Epithelial cell of esophagus (primary cell): ENCODE measurements at regions not wholly inside any gene's neighbourhood (a gene's known extent, or its start where the extent isn't known, plus 50 kb on each side); places are given as distances from the start of the nearest gene placed in this dataset.
A peak's percentile ranks its signal among the peaks of the same experiment; 100 is the strongest.

Experiments used
- DNase-seq: peaks from one replicate; pipeline ENCODE4 v3.0.0; 2010; ENCODE audit warnings: low read depth
- H3K4me3 ChIP-seq: 2 replicates; pipeline ENCODE4 v1.5.1; 2011; ENCODE audit warnings: mild to moderate bottlenecking, low read length, control low read depth
- TF ChIP-seq, protein P1 (sequence below): IDR thresholded peaks from 2 replicates; pipeline ENCODE4 v1.5.1; 2011; ENCODE audit warnings: low read depth, mild to moderate bottlenecking, low read length, control low read depth, inconsistent platforms; ENCODE audit not compliant: insufficient read depth; ENCODE audit errors: missing control alignments

DNA sequence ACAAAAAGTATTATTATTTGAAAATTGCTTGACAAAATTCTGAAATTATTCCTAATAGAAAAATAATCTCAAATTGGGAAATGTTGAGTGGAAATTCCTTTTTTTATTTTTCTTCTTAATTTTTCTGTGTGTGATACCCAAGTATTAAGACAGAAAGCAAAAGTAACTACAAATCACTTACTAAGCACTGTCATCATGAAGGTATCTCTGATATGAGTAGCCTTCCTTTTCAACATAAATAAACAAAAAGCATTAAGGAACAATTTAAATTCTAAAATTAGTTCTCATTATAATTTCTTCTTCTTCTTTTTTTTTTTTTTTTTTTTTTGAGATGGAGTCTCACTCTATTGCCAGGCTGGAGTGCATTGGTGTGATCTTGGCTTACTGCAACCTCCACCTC, 174.2 kb upstream of the RBMS1 start:
- TF ChIP-seq, protein P1, sequence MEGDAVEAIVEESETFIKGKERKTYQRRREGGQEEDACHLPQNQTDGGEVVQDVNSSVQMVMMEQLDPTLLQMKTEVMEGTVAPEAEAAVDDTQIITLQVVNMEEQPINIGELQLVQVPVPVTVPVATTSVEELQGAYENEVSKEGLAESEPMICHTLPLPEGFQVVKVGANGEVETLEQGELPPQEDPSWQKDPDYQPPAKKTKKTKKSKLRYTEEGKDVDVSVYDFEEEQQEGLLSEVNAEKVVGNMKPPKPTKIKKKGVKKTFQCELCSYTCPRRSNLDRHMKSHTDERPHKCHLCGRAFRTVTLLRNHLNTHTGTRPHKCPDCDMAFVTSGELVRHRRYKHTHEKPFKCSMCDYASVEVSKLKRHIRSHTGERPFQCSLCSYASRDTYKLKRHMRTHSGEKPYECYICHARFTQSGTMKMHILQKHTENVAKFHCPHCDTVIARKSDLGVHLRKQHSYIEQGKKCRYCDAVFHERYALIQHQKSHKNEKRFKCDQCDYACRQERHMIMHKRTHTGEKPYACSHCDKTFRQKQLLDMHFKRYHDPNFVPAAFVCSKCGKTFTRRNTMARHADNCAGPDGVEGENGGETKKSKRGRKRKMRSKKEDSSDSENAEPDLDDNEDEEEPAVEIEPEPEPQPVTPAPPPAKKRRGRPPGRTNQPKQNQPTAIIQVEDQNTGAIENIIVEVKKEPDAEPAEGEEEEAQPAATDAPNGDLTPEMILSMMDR, result no peak
- no peak overlapping the region for H3K4me3 ChIP-seq
- DNase-seq, result no peak

DNA sequence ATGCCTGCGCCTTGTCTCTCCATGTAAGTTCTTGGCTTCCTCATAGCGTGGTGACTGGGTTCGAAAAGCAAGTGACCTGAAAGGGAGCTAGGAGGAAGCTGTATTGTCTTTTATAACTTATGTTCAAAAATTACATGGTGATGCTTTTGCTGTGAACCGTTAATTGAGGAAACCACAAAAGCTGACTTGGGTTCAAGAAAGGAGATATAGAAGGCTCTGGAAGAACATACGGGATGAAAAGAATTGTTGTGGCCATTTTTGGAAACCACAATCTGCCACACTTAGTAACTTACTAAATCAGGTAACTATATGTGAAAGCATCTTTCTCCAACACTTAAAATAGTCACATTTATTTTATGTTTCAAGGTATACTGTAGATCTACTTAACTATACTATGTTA, 177.0 kb upstream of the RBMS1 start:
- TF ChIP-seq, protein P1, result no peak
- DNase-seq, result no peak

DNA sequence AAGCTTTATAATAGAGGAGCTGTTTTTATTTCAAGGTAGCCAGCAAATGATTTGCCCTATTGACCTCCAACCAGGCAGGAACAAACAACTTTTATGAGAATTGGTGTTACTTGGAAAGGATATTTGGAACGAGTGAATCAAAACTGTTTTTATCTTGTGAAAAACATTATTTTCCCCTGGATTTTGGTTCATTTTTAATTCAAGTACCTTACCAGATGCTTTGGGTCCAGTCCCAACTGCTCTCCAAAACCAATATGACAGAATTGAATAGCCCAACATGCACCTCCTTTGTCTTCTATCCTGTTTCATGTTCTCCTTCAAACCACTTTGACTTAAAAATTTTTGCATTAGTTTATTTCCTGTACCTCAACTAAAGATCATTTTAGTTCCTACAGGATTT, 178.6 kb upstream of the RBMS1 start:
- TF ChIP-seq, protein P1, result no peak
- no peak for DNase-seq
- H3K4me3 ChIP-seq, result no peak overlapping the region

More for the DNA sequence above, 177.0 kb upstream of the RBMS1 start:
- no peak overlapping the region for H3K4me3 ChIP-seq

DNA sequence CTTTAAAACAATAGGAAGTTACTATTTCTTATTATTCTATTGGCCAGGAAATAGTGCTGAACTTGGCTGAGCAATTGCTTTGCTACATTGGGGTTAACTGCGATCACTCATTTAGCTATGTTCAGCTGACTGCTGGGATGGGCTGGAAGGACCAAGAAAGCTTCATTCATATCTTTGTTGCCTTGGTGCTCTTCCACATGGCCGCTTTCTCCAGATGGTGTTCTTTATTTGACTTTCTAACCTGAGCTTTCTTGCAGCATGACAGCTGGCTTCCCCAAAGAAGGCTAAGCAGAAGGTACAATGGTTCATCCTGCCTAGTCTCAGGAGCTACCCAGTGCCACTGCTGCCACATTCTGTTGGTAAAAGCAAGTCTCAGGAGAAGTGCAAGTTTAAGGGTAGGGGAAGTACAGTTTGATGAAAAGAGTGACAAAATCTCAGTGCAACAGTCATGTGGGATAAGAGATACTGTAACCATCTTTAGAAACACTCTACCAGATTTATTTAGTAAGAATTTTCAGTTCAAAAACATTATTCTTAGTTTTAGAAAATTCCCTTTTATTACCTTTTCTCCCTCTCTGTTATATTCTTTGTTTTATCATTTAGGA, 180.6 kb upstream of the RBMS1 start:
- no peak for DNase-seq
- TF ChIP-seq, protein P1, result no peak
- H3K4me3 ChIP-seq, result no peak overlapping the region

DNA sequence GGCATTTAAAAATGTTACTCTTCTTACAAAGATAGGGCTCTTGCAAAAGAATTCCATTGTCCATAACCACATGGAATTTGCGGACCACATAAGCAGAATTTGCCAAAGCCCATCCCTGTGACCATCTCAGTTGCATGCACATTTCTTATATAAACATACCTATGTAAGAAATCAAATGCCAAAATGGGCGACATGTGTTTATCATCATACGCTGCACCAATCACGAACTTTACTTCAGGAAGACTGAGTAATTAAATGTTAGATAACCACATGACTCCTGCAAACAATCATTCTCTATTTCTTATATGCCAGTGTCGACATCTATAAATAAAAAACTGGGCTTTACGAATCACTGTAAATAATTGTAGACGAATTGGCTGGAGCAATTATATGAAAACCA, 186.1 kb upstream of the RBMS1 start:
- TF ChIP-seq, protein P1, result no peak
- DNase-seq, result no peak
- no peak overlapping the region for H3K4me3 ChIP-seq

DNA sequence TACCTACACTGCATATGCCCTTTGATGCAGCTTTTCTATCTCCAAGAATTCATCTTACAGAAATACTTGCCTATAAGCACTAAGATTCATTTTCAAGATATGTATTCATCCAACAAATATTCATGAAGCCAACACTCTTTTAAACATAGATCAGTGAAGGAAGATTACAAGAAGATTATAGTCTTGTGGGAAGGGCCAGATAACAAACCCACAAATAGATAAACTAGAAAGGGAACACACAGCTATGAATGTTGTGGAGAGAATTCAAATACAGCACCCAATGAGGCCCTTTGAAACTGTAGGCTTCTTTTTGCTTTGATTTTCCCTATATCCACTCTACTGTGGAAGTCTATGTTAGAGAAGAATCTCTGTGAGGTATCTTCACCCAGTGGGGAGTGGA, 186.7 kb upstream of the RBMS1 start:
- H3K4me3 ChIP-seq, result no peak overlapping the region
- no peak for DNase-seq
- TF ChIP-seq, protein P1, result no peak

DNA sequence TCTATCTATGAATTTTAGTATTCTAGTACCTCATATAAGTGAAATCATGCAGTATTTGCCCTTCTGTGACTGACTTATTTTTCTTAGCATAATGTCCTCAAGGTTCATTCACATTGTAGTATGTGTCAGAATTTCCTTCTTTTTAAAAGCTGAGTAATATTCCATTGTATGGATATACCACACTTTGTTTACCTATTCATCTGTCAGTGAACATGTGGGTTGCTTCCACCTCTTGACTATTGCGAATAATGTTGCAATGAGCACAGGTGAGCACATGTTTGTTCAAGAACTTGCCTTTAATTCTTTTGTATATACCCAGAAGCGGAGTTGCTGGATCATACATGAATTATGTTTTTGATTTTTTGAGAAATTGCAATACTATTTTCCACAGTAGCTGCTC, 187.4 kb upstream of the RBMS1 start:
- H3K4me3 ChIP-seq, result no peak overlapping the region
- TF ChIP-seq, protein P1, result no peak
- DNase-seq, result peak; percentile 22
